Neuronal stem cell (in vitro differentiated cells): ENCODE measurements at regions not wholly inside any gene's neighbourhood (a gene's known extent, or its start where the extent isn't known, plus 50 kb on each side); places are given as distances from the start of the nearest gene placed in this dataset.

Source experiments
- DNase-seq: peaks from one replicate; pipeline ENCODE4 v3.0.0-alpha.2; 2013; ENCODE audit warnings: low spot score
- H2AFZ ChIP-seq: one replicate; pipeline ENCODE4 v1.6.1; 2013; ENCODE audit warnings: mild to moderate bottlenecking, low read length, inconsistent platforms
- H2AK5ac ChIP-seq: 2 replicates; pipeline ENCODE4 v1.6.1; 2013; ENCODE audit warnings: low read depth, mild to moderate bottlenecking, inconsistent platforms, low read length, moderate library complexity, mixed read lengths
- H2BK120ac ChIP-seq: 2 replicates; pipeline ENCODE4 v1.6.1; 2013; ENCODE audit warnings: low read depth, mild to moderate bottlenecking, inconsistent platforms, low read length, moderate library complexity, mixed read lengths
- H2BK12ac ChIP-seq: one replicate; pipeline ENCODE4 v1.6.1; 2013; ENCODE audit warnings: low read length, inconsistent platforms
- H2BK15ac ChIP-seq: 2 replicates; pipeline ENCODE4 v1.6.1; 2013; ENCODE audit warnings: mild to moderate bottlenecking, low read length, inconsistent platforms, mixed read lengths
- H2BK5ac ChIP-seq: one replicate; pipeline ENCODE4 v1.6.1; 2013; ENCODE audit warnings: inconsistent platforms, mild to moderate bottlenecking, low read length, moderate library complexity
- H3K14ac ChIP-seq: one replicate; pipeline ENCODE4 v1.6.1; 2013; ENCODE audit warnings: low read length, inconsistent platforms
- H3K18ac ChIP-seq: 2 replicates; pipeline ENCODE4 v1.6.1; 2013; ENCODE audit warnings: low read length, inconsistent platforms
- H3K23ac ChIP-seq: 2 replicates; pipeline ENCODE4 v1.6.1; 2013; ENCODE audit warnings: low read depth, mild to moderate bottlenecking, mixed read lengths, low read length, inconsistent platforms; ENCODE audit not compliant: poor library complexity
- H3K27ac ChIP-seq: replicated peaks from 3 replicates; pipeline ENCODE4 v1.5.1; 2013; ENCODE audit warnings: low read length, inconsistent platforms
- H3K27me3 ChIP-seq, 3 experiments: 2 replicates each; pipeline ENCODE4 v1.6.1; 2013; ENCODE audit warnings: low read length in 3 of 3, mild to moderate bottlenecking in 2 of 3, inconsistent platforms in 1 of 3, low read depth in 1 of 3, mixed read lengths in 1 of 3, moderate library complexity in 1 of 3; ENCODE audit not compliant: control insufficient read depth in 3 of 3, insufficient read depth in 3 of 3
- H3K36me3 ChIP-seq, 2 donors: replicated peaks in 1 of 2; 2 replicates each; pipeline ENCODE4 v1.6.1; 2013; ENCODE audit warnings: low read length in 2 of 2; ENCODE audit not compliant: control insufficient read depth in 2 of 2, insufficient read depth in 2 of 2
- H3K4ac ChIP-seq: 2 replicates; pipeline ENCODE4 v1.6.1; 2013; ENCODE audit warnings: inconsistent platforms, mild to moderate bottlenecking, low read length, moderate library complexity
- H3K4me1 ChIP-seq, 2 donors: 1 replicate in 1 of 2; 2 replicates in 1 of 2; pipeline ENCODE4 v1.6.1; 2013; ENCODE audit warnings: low read length in 2 of 2, low read depth in 1 of 2; ENCODE audit not compliant: control insufficient read depth in 2 of 2, insufficient read depth in 1 of 2
- H3K4me2 ChIP-seq: one replicate; pipeline ENCODE4 v1.6.1; 2013; ENCODE audit warnings: mild to moderate bottlenecking, low read length, inconsistent platforms; ENCODE audit not compliant: insufficient read depth, poor library complexity, severe bottlenecking
- H3K4me3 ChIP-seq, 2 donors: 2 replicates each; pipeline ENCODE4 v1.5.1; 2013; ENCODE audit warnings: low read length in 2 of 2, mild to moderate bottlenecking in 2 of 2, inconsistent platforms in 1 of 2, moderate library complexity in 1 of 2
- H3K79me1 ChIP-seq: one replicate; pipeline ENCODE4 v1.6.1; 2013; ENCODE audit warnings: low read depth, mild to moderate bottlenecking, inconsistent platforms, low read length, moderate library complexity
- H3K9ac ChIP-seq: one replicate; pipeline ENCODE4 v1.6.1; 2013; ENCODE audit warnings: mild to moderate bottlenecking, low read depth, low read length, inconsistent platforms; ENCODE audit not compliant: poor library complexity
- H3K9me3 ChIP-seq, 2 donors: replicated peaks in 1 of 2; 2 replicates each; pipeline versions ENCODE3 to v1.6.1; 2013; ENCODE audit warnings: low read length in 2 of 2, mild to moderate bottlenecking in 2 of 2, inconsistent platforms in 1 of 2, low read depth in 1 of 2, mixed read lengths in 1 of 2, moderate library complexity in 1 of 2; ENCODE audit not compliant: control insufficient read depth in 2 of 2, insufficient read depth in 1 of 2
- H4K8ac ChIP-seq: one replicate; pipeline ENCODE4 v1.6.1; 2013; ENCODE audit warnings: low read depth, mild to moderate bottlenecking, inconsistent platforms, low read length, moderate library complexity
- H4K91ac ChIP-seq: one replicate; pipeline ENCODE4 v1.6.1; 2013; ENCODE audit warnings: low read length, low read depth, mild to moderate bottlenecking, inconsistent platforms; ENCODE audit not compliant: poor library complexity
- WGBS, 2 donors: extraction: QIAGEN DNeasy Blood & Tissue Kit; methylation state at CpG; one replicate each; pipeline ENCODE4 v1.1.7; 2013; ENCODE audit warnings: missing lambda C conversion rate in 2 of 2, mixed read lengths in 1 of 2; ENCODE audit not compliant: insufficient read length in 2 of 2, insufficient replicate concordance in 1 of 2; ENCODE audit errors: extremely low coverage in 2 of 2; 5-methylcytosine and 5-hydroxymethylcytosine counted together

DNA sequence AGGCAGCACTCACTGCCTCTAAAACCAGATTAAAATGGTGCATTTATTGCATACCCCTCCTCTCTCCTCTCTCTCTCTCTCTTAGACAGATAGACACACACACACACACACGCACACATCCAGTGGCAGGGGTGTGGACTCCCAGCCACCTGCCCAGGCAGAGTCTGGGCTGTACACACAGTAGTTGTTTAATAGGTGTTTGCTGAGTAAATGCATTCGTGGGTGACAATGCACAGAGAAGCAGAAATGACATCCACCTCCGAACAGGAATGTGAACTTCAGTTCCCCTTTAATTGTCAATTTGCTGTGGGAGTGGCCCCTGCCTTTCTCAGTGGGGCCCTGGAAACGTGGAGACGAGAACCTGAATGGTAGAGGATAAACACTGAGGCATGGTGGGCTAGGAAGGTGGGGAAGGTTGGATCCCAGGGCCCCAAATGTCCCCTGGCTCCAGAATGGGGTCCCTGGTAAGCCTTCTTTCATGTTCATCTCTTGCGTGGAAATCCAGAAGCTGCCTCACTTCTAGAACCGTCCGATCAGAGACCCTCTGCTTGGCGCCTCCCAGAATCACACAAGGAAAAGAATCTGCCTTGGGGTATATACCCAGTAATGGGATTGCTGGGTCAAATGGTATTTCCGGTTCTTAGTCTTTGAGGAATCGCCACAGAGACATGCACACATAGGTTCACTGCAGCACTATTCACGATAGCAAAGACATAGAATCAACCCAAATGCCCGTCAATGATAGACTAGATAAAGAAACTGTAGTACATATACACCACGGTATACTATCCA lies 58.5 kb upstream of the ECHDC3 start:
- Histone ChIP-seq H3K4me2 (no peak overlapping the region), H3K23ac (no peak overlapping the region), H2AFZ (peak overlapping the region; percentile 67), H3K79me1 (no peaks in the 10 kb centered on the region), H2BK15ac (no peak overlapping the region), H3K14ac (no peak overlapping the region), H2AK5ac (no peak overlapping the region), H2BK5ac (no peak overlapping the region), H3K4me3 (no peak overlapping the region), H4K8ac (no peak overlapping the region), H3K4ac (no peak overlapping the region), H3K9ac (no peak overlapping the region), H3K27me3 (peaks cover 0 to 17% (median 0%) of the 10 kb centered on the region in 3 experiments), H3K27ac (no peak overlapping the region), H4K91ac (no peak overlapping the region), H3K4me1 (peaks cover 2 to 15% of the 10 kb centered on the region in 2 donors), H2BK12ac (no peak overlapping the region), H3K9me3 (no peaks in the 10 kb centered on the region), H2BK120ac (no peak overlapping the region), H3K36me3 (no peaks in the 10 kb centered on the region), H3K18ac (no peak overlapping the region)
- WGBS, 2 donors = no CpG with 5 or more reads among the region's 14 CpGs
- no peak for DNase-seq

DNA sequence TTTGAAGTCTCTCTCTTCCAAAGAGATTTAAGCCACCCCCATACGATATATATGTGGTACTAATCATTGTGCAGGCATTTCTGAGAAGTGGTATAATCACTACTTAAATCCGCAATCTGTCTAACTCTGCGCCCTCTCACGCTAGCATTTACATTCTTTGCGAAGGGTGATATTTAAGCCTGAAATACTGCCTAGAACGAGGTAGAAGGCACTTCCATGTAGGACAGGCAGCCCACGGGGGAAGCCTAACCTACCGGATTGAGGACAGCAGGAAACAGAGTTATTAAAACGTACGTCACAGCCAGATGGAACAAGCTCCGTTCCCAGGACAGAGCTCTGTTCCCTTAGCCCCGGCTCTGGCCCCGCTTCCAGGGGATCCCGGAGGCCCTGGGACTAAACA lies 59.3 kb upstream of the ECHDC3 start:
- no peak for DNase-seq
- Histone ChIP-seq H3K79me1 (no peaks in the 10 kb centered on the region), H2BK120ac (no peak overlapping the region), H3K9me3 (no peaks in the 10 kb centered on the region), H3K18ac (no peak overlapping the region), H2AK5ac (no peak overlapping the region), H3K27ac (no peak overlapping the region), H3K4ac (no peak overlapping the region), H3K36me3 (no peaks in the 10 kb centered on the region), H3K23ac (no peak overlapping the region), H4K91ac (no peak overlapping the region), H4K8ac (no peak overlapping the region), H2BK15ac (no peak overlapping the region), H3K27me3 (peaks cover 0 to 17% (median 0%) of the 10 kb centered on the region in 3 experiments), H3K4me2 (no peak overlapping the region), H3K9ac (no peak overlapping the region), H2AFZ (peak overlapping the region; percentile 67), H2BK12ac (no peak overlapping the region), H3K14ac (no peak overlapping the region), H2BK5ac (no peak overlapping the region), H3K4me1 (peaks cover 2 to 15% of the 10 kb centered on the region in 2 donors), H3K4me3 (no peak overlapping the region)
- no CpG with 5 or more reads among the region's 14 CpGs for WGBS, 2 donors

DNA sequence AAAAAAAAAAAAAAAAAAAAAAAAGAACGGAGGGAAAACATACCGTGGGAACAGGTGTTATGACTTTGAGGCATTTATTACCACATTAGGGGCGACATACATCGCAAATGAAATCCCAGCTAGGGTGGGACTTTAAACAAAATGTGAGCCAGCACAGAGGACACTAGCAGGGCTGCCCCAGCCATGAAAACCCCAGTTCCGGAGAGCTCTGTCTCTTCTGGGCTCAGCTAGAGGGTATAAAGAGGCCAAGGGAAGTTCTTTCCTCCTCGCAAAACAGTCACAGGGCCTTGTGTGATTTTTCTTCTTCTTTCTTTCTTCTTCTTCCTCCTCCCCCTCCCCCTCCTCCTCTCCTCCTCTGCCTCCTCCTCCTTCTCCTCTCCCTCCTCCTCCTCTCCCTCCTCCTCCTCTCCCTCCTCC lies 59.9 kb upstream of the ECHDC3 start:
- Histone ChIP-seq H3K36me3 (no peaks in the 10 kb centered on the region), H3K18ac (no peak overlapping the region), H2BK15ac (no peak overlapping the region), H3K4me3 (no peak overlapping the region), H3K23ac (no peak overlapping the region), H3K14ac (no peak overlapping the region), H3K79me1 (no peaks in the 10 kb centered on the region), H2BK12ac (no peak overlapping the region), H3K9me3 (no peaks in the 10 kb centered on the region), H4K8ac (no peak overlapping the region), H4K91ac (no peak overlapping the region), H2AK5ac (no peak overlapping the region), H3K27me3 (peaks cover 0 to 17% (median 0%) of the 10 kb centered on the region in 3 experiments), H3K9ac (no peak overlapping the region), H2AFZ (peak overlapping the region; percentile 67), H3K4me2 (no peak overlapping the region), H2BK5ac (no peak overlapping the region), H3K4me1 (peaks cover 2 to 15% of the 10 kb centered on the region in 2 donors), H2BK120ac (no peak overlapping the region), H3K27ac (no peak overlapping the region), H3K4ac (no peak overlapping the region)
- WGBS, 2 donors = no CpG with 5 or more reads among the region's 6 CpGs
- DNase-seq = no peak

DNA sequence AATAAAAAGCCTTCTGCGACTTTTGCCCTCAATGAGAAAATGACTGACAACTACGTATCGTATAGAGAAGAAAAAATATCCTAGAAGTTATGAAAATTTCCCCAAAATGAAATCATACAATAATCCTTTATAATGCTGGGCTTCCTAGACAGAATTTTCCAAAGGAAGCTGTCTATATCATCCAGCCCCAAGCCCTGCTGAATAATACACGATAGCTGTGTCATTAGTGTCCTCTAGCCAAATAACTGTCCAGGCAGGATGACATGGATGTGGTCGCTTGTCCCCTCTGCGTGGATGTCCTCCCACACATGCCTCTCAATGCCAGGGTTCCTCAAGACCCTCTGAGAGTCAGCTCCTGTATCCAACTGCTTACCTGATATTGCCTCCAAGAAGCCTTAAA lies 61.7 kb upstream of the ECHDC3 start:
- no peak overlapping the region for H3K4me2 ChIP-seq
- no peak overlapping the region for H2BK120ac ChIP-seq
- DNase-seq = no peak
- no peak overlapping the region for H4K8ac ChIP-seq
- H4K91ac ChIP-seq = no peak overlapping the region
- no peak overlapping the region for H3K27ac ChIP-seq
- H3K18ac ChIP-seq = no peak overlapping the region
- H3K4me1 ChIP-seq = peaks cover 2 to 15% of the 10 kb centered on the region in 2 donors
- no peak overlapping the region for H2BK5ac ChIP-seq
- peaks cover 0 to 17% (median 0%) of the 10 kb centered on the region in 3 experiments for H3K27me3 ChIP-seq
- no peaks in the 10 kb centered on the region for H3K9me3 ChIP-seq
- no peak overlapping the region for H3K4me3 ChIP-seq
- no peak overlapping the region for H2AFZ ChIP-seq
- no peak overlapping the region for H3K9ac ChIP-seq
- no peak overlapping the region for H3K4ac ChIP-seq
- H2BK15ac ChIP-seq = no peak overlapping the region
- no peaks in the 10 kb centered on the region for H3K36me3 ChIP-seq
- H3K14ac ChIP-seq = no peak overlapping the region
- H3K23ac ChIP-seq = no peak overlapping the region
- H2AK5ac ChIP-seq = no peak overlapping the region
- no peaks in the 10 kb centered on the region for H3K79me1 ChIP-seq
- no CpG with 5 or more reads among the region's 6 CpGs for WGBS, 2 donors
- no peak overlapping the region for H2BK12ac ChIP-seq
